ENCODE measurements at regions not wholly inside any gene's neighbourhood (a gene's known extent, or its start where the extent isn't known, plus 50 kb on each side); places are given as distances from the start of the nearest gene placed in this dataset.

- intact Hi-C loops (cut with DNase I), result no loop called here
- TF ChIP-seq, protein P1, sequence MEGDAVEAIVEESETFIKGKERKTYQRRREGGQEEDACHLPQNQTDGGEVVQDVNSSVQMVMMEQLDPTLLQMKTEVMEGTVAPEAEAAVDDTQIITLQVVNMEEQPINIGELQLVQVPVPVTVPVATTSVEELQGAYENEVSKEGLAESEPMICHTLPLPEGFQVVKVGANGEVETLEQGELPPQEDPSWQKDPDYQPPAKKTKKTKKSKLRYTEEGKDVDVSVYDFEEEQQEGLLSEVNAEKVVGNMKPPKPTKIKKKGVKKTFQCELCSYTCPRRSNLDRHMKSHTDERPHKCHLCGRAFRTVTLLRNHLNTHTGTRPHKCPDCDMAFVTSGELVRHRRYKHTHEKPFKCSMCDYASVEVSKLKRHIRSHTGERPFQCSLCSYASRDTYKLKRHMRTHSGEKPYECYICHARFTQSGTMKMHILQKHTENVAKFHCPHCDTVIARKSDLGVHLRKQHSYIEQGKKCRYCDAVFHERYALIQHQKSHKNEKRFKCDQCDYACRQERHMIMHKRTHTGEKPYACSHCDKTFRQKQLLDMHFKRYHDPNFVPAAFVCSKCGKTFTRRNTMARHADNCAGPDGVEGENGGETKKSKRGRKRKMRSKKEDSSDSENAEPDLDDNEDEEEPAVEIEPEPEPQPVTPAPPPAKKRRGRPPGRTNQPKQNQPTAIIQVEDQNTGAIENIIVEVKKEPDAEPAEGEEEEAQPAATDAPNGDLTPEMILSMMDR (IDR thresholded peaks at IDR 0.05), result no peak
- TF ChIP-seq POLR2A (IDR thresholded peaks at IDR 0.05), result no peak
- Histone ChIP-seq H3K27ac (no peak overlapping the region), H3K36me3 (replicated peaks in 1 of 2; ENCODE audit: insufficient read depth in 1 of 2, low read depth in 2 of 2) (no peaks in the 10 kb centered on the region), H3K9me3 (no peaks in the 10 kb centered on the region), H3K4me1 (peaks cover 12% of the 10 kb centered on the region), H3K4me3 (no peak overlapping the region), H3K27me3 (no peaks in the 10 kb centered on the region)
- no peak for ATAC-seq
- WGBS, 2 donors, result 81 to 84% methylated on average over 3 of the region's 3 CpGs
- DNase-seq, result no peak
Observed at GRCh38 chr7:10104292-10104691, 869.4 kb upstream of the PHF14 start.

GRCh38 chr7:10106609-10107008 lies 867.1 kb upstream of the PHF14 start:
- intact Hi-C loops (cut with DNase I), result no loop called here
- ATAC-seq (peak; percentile 27), DNase-seq (no peak)
- Histone ChIP-seq H3K9me3 (peaks cover 0 to 1% (median 0%) of the 10 kb centered on the region in 3 donors), H3K27ac (no peak overlapping the region), H3K27me3 (no peaks in the 10 kb centered on the region), H3K36me3 (replicated peaks in 1 of 2; ENCODE audit: insufficient read depth in 1 of 2, low read depth in 2 of 2) (no peaks in the 10 kb centered on the region), H3K4me3 (no peak overlapping the region), H3K4me1 (peaks cover 12% of the 10 kb centered on the region)
- TF ChIP-seq, protein P1 (IDR thresholded peaks at IDR 0.05), result no peak
- no peak for TF ChIP-seq POLR2A (IDR thresholded peaks at IDR 0.05)
- WGBS, 2 donors, result 9 to 11% methylated on average over 1 of the region's 1 CpG

- Histone ChIP-seq H3K36me3 (replicated peaks in 1 of 2; ENCODE audit: insufficient read depth in 1 of 2, low read depth in 2 of 2) (no peaks in the 10 kb centered on the region), H3K9me3 (peaks cover 0 to 4% (median 0%) of the 10 kb centered on the region in 3 donors), H3K4me1 (no peaks in the 10 kb centered on the region), H3K27ac (no peak overlapping the region), H3K27me3 (no peaks in the 10 kb centered on the region), H3K4me3 (no peak overlapping the region)
- intact Hi-C loops (cut with DNase I), result no loop called here
- ATAC-seq (no peak), DNase-seq (no peak)
- WGBS, 2 donors, result 94 to 96% methylated on average over 6 of the region's 6 CpGs
- TF ChIP-seq, protein P1 (IDR thresholded peaks at IDR 0.05), result no peak
- no peak for TF ChIP-seq POLR2A (IDR thresholded peaks at IDR 0.05)
Observed at GRCh38 chr7:10116511-10116910, 857.2 kb upstream of the PHF14 start.

DNA sequence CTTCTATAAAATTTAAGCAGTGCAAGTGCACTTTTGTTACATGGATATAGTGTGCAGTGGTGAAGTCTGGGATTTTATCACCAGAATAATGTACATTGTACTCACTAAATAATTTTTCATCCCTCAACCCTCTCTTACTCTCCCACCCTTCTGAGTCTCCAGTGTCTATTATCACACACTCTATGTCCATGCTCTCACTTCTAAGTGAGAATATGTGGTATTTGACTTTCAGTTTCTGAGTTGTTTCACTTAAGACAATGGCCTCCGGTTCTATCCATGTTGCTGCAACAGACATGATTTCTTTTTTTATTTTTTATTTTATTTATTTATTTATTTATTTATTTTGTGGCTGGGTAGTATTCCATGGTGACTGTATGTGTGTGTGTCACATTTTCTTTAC lies 855.9 kb upstream of the PHF14 start:
- H3K27me3 ChIP-seq, result no peaks in the 10 kb centered on the region
- no peaks in the 10 kb centered on the region for H3K4me1 ChIP-seq
- H3K9me3 ChIP-seq, result no peaks in the 10 kb centered on the region
- no peak for DNase-seq
- ATAC-seq, result no peak
- no peak overlapping the region for H3K27ac ChIP-seq
- H3K4me3 ChIP-seq, result no peak overlapping the region
- H3K36me3 ChIP-seq (replicated peaks in 1 of 2; ENCODE audit: insufficient read depth in 1 of 2, low read depth in 2 of 2), result no peaks in the 10 kb centered on the region
- intact Hi-C loops (cut with DNase I), result no loop called here
- 83 to 86% methylated on average over 1 of the region's 1 CpG for WGBS, 2 donors
- TF ChIP-seq POLR2A (IDR thresholded peaks at IDR 0.05), result no peak
- TF ChIP-seq, protein P1 (IDR thresholded peaks at IDR 0.05), result no peak

- ATAC-seq (no peak), DNase-seq (no peak)
- TF ChIP-seq POLR2A (IDR thresholded peaks at IDR 0.05), result no peak
- TF ChIP-seq, protein P1 (IDR thresholded peaks at IDR 0.05), result no peak
- WGBS, 2 donors, result 82 to 87% methylated on average over 2 of the region's 2 CpGs
- Histone ChIP-seq H3K27ac (no peak overlapping the region), H3K9me3 (no peaks in the 10 kb centered on the region), H3K4me3 (no peak overlapping the region), H3K27me3 (no peaks in the 10 kb centered on the region), H3K36me3 (replicated peaks in 1 of 2; ENCODE audit: insufficient read depth in 1 of 2, low read depth in 2 of 2) (no peaks in the 10 kb centered on the region), H3K4me1 (no peaks in the 10 kb centered on the region)
- intact Hi-C loops (cut with DNase I), result no loop called here
Observed at GRCh38 chr7:10120936-10121335, 852.7 kb upstream of the PHF14 start.
